K562 (cell line): ENCODE measurements at regions not wholly inside any gene's neighbourhood (a gene's known extent, or its start where the extent isn't known, plus 50 kb on each side); places are given as distances from the start of the nearest gene placed in this dataset.
"Not testable (repeated sequence)": the region's sequence is repeated elsewhere in the genome, so short reads cannot be mapped to it uniquely, and the experiment has no call there.

Source experiments
- ARID3A ChIP-seq: IDR thresholded peaks from 2 replicates; pipeline ENCODE4 v1.6.1; 2012; ENCODE audit warnings: low read depth, low read length, improper control_type of control experiment, borderline replicate concordance
- NONO ChIP-seq, 2 experiments: fragments of 200-400 bp in 1 of 2; fragments of 450-650 bp in 1 of 2; formaldehyde crosslinking in 1 of 2; IDR thresholded peaks; 2 replicates each; pipeline ENCODE4 v1.6.1; 2017; ENCODE audit warnings: low read depth in 2 of 2, mild to moderate bottlenecking in 2 of 2, moderate library complexity in 2 of 2, low read length in 1 of 2
- RFX5 ChIP-seq: IDR thresholded peaks from 2 replicates; pipeline ENCODE4 v1.6.1; 2011; ENCODE audit warnings: low read depth, mild to moderate bottlenecking, improper control_type of control experiment, low read length
- TCF7L2 ChIP-seq: fragments of 150-350 bp; IDR thresholded peaks from 2 replicates; pipeline ENCODE4 v1.6.1; 2016; ENCODE audit warnings: low read depth, mild to moderate bottlenecking, low read length, moderate library complexity
- TSHZ1 ChIP-seq: fragments of 250-450 bp; sonication (Bioruptor Pico); IDR thresholded peaks from 2 replicates; pipeline ENCODE4 v1.4.0; 2020; ENCODE audit warnings: mild to moderate bottlenecking, moderate library complexity
- TF ChIP-seq, protein P1 (sequence below), 3 experiments: IDR thresholded peaks in 2 of 3; conservative IDR thresholded peaks in 1 of 3; 2 replicates each; pipeline ENCODE4 v1.5.1; 2011 to 2012; ENCODE audit warnings: low read length in 3 of 3, mild to moderate bottlenecking in 3 of 3, control low read depth in 2 of 3, improper control_type of control experiment in 1 of 3, inconsistent platforms in 1 of 3, low read depth in 1 of 3, mixed read lengths in 1 of 3, moderate library complexity in 1 of 3; ENCODE audit not compliant: insufficient read depth in 2 of 3
- TF ChIP-seq, protein P2 (sequence below): fragments of 250-450 bp; sonication (Bioruptor Pico); IDR thresholded peaks from 2 replicates; pipeline ENCODE4 v1.4.0; 2020; ENCODE audit warnings: mild to moderate bottlenecking

DNA sequence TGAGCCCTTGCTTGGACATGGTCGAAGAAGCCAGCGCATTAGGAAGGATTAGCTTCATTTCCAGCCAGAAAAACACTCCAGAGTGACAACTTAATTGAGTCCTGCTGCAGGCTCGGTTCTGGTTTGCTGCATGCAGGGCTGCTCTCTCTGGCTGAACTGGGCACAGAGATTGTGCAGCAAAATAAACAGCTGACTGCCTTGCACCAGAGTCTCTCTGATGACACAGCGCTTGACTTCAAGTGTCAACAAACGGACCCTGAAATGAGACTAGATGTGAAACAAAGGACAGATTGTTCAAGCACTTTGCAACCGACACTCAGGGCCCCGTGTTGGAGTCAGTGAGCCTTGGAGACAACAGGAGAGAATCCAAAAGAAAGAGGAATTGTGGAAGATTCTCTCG lies 197.3 kb upstream of the LRRC61 start:
- not testable (repeated sequence) for TF ChIP-seq ARID3A; NONO (IDR thresholded peaks at IDR 0.05; ENCODE audit: low read depth in 2 of 2, low read length in 1 of 2); RFX5; TCF7L2; TSHZ1 (CRISPR knock-in tag)
- TF ChIP-seq, protein P1, sequence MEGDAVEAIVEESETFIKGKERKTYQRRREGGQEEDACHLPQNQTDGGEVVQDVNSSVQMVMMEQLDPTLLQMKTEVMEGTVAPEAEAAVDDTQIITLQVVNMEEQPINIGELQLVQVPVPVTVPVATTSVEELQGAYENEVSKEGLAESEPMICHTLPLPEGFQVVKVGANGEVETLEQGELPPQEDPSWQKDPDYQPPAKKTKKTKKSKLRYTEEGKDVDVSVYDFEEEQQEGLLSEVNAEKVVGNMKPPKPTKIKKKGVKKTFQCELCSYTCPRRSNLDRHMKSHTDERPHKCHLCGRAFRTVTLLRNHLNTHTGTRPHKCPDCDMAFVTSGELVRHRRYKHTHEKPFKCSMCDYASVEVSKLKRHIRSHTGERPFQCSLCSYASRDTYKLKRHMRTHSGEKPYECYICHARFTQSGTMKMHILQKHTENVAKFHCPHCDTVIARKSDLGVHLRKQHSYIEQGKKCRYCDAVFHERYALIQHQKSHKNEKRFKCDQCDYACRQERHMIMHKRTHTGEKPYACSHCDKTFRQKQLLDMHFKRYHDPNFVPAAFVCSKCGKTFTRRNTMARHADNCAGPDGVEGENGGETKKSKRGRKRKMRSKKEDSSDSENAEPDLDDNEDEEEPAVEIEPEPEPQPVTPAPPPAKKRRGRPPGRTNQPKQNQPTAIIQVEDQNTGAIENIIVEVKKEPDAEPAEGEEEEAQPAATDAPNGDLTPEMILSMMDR (IDR thresholded peaks at IDR 0.05 in 2 of 3, conservative IDR thresholded peaks at IDR 0.05 in 1 of 3; ENCODE audit: insufficient read depth in 2 of 3, low read depth in 1 of 3, low read length in 3 of 3), result not testable (repeated sequence)
- TF ChIP-seq, protein P2, sequence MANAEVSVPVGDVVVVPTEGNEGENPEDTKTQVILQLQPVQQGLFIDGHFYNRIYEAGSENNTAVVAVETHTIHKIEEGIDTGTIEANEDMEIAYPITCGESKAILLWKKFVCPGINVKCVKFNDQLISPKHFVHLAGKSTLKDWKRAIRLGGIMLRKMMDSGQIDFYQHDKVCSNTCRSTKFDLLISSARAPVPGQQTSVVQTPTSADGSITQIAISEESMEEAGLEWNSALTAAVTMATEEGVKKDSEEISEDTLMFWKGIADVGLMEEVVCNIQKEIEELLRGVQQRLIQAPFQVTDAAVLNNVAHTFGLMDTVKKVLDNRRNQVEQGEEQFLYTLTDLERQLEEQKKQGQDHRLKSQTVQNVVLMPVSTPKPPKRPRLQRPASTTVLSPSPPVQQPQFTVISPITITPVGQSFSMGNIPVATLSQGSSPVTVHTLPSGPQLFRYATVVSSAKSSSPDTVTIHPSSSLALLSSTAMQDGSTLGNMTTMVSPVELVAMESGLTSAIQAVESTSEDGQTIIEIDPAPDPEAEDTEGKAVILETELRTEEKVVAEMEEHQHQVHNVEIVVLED (CRISPR knock-in tag), result not testable (repeated sequence)
